A673 (cell line): ENCODE measurements at regions not wholly inside any gene's neighbourhood (a gene's known extent, or its start where the extent isn't known, plus 50 kb on each side); places are given as distances from the start of the nearest gene placed in this dataset.

Experiments
- EZH2 ChIP-seq: fragments of 200-600 bp; sonication (generic); IDR thresholded peaks from 2 replicates; pipeline ENCODE4 v1.6.1; 2017; ENCODE audit warnings: borderline replicate concordance, low read depth, mild to moderate bottlenecking, mixed read lengths, antibody characterized with exemption, low read length; ENCODE audit not compliant: poor library complexity, severe bottlenecking
- TF ChIP-seq, protein P1 (sequence below): fragments of 300-800, 200-600 bp; sonication (generic); conservative IDR thresholded peaks from 2 replicates; pipeline ENCODE4 v1.5.1; 2017; ENCODE audit warnings: low read depth, mild to moderate bottlenecking, antibody characterized with exemption, low read length, moderate library complexity, mixed read lengths

DNA sequence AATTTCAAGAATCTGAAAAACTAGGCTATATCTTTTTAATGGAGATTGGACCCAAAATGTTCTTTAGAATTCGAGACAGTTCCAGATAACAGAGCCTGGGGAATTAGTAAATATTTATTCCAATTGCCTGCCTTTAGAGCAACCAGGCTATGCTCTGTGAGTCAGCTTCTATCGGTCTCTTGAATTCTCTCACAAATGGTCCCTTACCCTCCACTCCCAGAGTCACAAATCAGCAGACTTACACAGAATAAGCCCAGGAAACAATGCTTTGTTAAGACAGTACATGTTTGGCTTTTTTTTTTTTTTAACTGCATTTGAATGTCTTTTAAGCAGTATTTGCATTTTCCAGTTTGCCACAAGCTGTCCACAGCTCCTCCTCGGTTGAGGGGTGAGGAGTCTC is 460.7 kb upstream of the CBLB start:
- TF ChIP-seq, protein P1, sequence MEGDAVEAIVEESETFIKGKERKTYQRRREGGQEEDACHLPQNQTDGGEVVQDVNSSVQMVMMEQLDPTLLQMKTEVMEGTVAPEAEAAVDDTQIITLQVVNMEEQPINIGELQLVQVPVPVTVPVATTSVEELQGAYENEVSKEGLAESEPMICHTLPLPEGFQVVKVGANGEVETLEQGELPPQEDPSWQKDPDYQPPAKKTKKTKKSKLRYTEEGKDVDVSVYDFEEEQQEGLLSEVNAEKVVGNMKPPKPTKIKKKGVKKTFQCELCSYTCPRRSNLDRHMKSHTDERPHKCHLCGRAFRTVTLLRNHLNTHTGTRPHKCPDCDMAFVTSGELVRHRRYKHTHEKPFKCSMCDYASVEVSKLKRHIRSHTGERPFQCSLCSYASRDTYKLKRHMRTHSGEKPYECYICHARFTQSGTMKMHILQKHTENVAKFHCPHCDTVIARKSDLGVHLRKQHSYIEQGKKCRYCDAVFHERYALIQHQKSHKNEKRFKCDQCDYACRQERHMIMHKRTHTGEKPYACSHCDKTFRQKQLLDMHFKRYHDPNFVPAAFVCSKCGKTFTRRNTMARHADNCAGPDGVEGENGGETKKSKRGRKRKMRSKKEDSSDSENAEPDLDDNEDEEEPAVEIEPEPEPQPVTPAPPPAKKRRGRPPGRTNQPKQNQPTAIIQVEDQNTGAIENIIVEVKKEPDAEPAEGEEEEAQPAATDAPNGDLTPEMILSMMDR = no peak
- no peak for TF ChIP-seq EZH2
